SK-N-SH treated with all-trans-retinoic acid at 6 μM for 48 hours (cell line): ENCODE measurements at regions not wholly inside any gene's neighbourhood (a gene's known extent, or its start where the extent isn't known, plus 50 kb on each side); places are given as distances from the start of the nearest gene placed in this dataset.

Source experiments
- ATAC-seq: fragments of 200-7000 bp; cut with Tn5 transposase; 3 replicates; pipeline ENCODE4 v1.9.1; 2020; ENCODE audit warnings: mild to moderate bottlenecking, moderate library complexity
- ARNTL ChIP-seq: fragments of 450-650 bp; formaldehyde crosslinking; IDR thresholded peaks from 2 replicates; pipeline ENCODE4 v1.5.0; 2020; ENCODE audit warnings: low read depth, mild to moderate bottlenecking, moderate library complexity, borderline replicate concordance
- BACH2 ChIP-seq: fragments of 250-450 bp; sonication (Bioruptor Pico); IDR thresholded peaks from 2 replicates; pipeline ENCODE4 v1.9.0; 2021; ENCODE audit warnings: mild to moderate bottlenecking, borderline replicate concordance
- CSDC2 ChIP-seq: fragments of 250-450 bp; sonication (Bioruptor Pico); IDR thresholded peaks from 2 replicates; pipeline ENCODE4 v1.5.0; 2020; ENCODE audit warnings: mild to moderate bottlenecking, moderate library complexity
- ESRRG ChIP-seq: fragments of 250-450 bp; sonication (Bioruptor Pico); IDR thresholded peaks from 2 replicates; pipeline ENCODE4 v1.6.1; 2021; ENCODE audit warnings: mild to moderate bottlenecking
- GLIS3 ChIP-seq: fragments of 250-450 bp; sonication (Bioruptor Pico); IDR thresholded peaks from 2 replicates; pipeline ENCODE4 v1.5.0; 2020; ENCODE audit warnings: mild to moderate bottlenecking, moderate library complexity
- ISL1 ChIP-seq: fragments of 250-450 bp; sonication (Bioruptor Pico); IDR thresholded peaks from 2 replicates; pipeline ENCODE4 v2.1.2; 2022; ENCODE audit warnings: mild to moderate bottlenecking, moderate library complexity
- PATZ1 ChIP-seq: fragments of 250-450 bp; sonication (Bioruptor Pico); IDR thresholded peaks from 2 replicates; pipeline ENCODE4 v1.8.0; 2020; ENCODE audit warnings: mild to moderate bottlenecking, moderate library complexity, borderline replicate concordance
- POU6F1 ChIP-seq: fragments of 250-450 bp; sonication (Bioruptor Pico); IDR thresholded peaks from 2 replicates; pipeline ENCODE4 v1.8.0; 2021; ENCODE audit warnings: low read depth, mild to moderate bottlenecking, moderate library complexity, borderline replicate concordance
- PPARA ChIP-seq: fragments of 250-450 bp; sonication (Bioruptor Pico); IDR thresholded peaks from 2 replicates; pipeline ENCODE4 v1.5.0; 2020; ENCODE audit warnings: mild to moderate bottlenecking, borderline replicate concordance
- RARB ChIP-seq: fragments of 250-450 bp; sonication (Bioruptor Pico); IDR thresholded peaks from 2 replicates; pipeline ENCODE4 v1.8.0; 2021; ENCODE audit warnings: mild to moderate bottlenecking, moderate library complexity
- SNAI2 ChIP-seq: fragments of 250-450 bp; sonication (Bioruptor Pico); IDR thresholded peaks from 2 replicates; pipeline ENCODE4 v1.5.0; 2020; ENCODE audit warnings: mild to moderate bottlenecking, moderate library complexity
- TOX ChIP-seq: fragments of 250-450 bp; sonication (Bioruptor Pico); IDR thresholded peaks from 2 replicates; pipeline ENCODE4 v1.8.0; 2021; ENCODE audit warnings: mild to moderate bottlenecking, moderate library complexity, borderline replicate concordance
- TSHZ2 ChIP-seq: fragments of 250-450 bp; sonication (Bioruptor Pico); IDR thresholded peaks from 2 replicates; pipeline ENCODE4 v1.5.0; 2020; ENCODE audit warnings: mild to moderate bottlenecking, moderate library complexity
- ZC3H10 ChIP-seq: fragments of 250-450 bp; sonication (Bioruptor Pico); IDR thresholded peaks from 2 replicates; pipeline ENCODE4 v1.5.1; 2021; ENCODE audit warnings: mild to moderate bottlenecking, moderate library complexity
- ZFP3 ChIP-seq: fragments of 250-450 bp; sonication (Bioruptor Pico); IDR thresholded peaks from 2 replicates; pipeline ENCODE4 v1.5.0; 2020; ENCODE audit warnings: mild to moderate bottlenecking, moderate library complexity
- ZFP30 ChIP-seq: fragments of 450-650 bp; formaldehyde crosslinking; IDR thresholded peaks from 2 replicates; pipeline ENCODE4 v1.5.0; 2022; ENCODE audit warnings: mild to moderate bottlenecking, moderate library complexity
- ZNF565 ChIP-seq: fragments of 450-650 bp; formaldehyde crosslinking; conservative IDR thresholded peaks from 2 replicates; pipeline ENCODE4 v1.5.0; 2020; ENCODE audit warnings: low read depth, mild to moderate bottlenecking, moderate library complexity
- ZNF8 ChIP-seq: fragments of 450-650 bp; formaldehyde crosslinking; IDR thresholded peaks from 2 replicates; pipeline ENCODE4 v1.5.0; 2020; ENCODE audit warnings: mild to moderate bottlenecking, moderate library complexity

GRCh38 chr14:51457843-51458562 is 193.7 kb upstream of the FRMD6 start:
- ATAC-seq = no peak
- TF ChIP-seq RARB = no peak
- TF ChIP-seq ISL1 (CRISPR knock-in tag) = peak; percentile 44

- no peak for TF ChIP-seq PPARA
- TF ChIP-seq ESRRG (CRISPR knock-in tag) = no peak
- no peak for TF ChIP-seq BACH2 (CRISPR knock-in tag)
- TF ChIP-seq CSDC2 (CRISPR knock-in tag) = no peak
- no peak for TF ChIP-seq ZNF8 (CRISPR knock-in tag)
- TF ChIP-seq ZFP3 (CRISPR knock-in tag) = no peak
- no peak for TF ChIP-seq ZNF565
- ATAC-seq = no peak; the same call in 2 of the 3 replicates
Observed at GRCh38 chr14:51458563-51458955, 193.2 kb upstream of the FRMD6 start.

GRCh38 chr14:51460011-51460410 is 191.7 kb upstream of the FRMD6 start:
- TF ChIP-seq SNAI2 (CRISPR knock-in tag) (no peak), ESRRG (CRISPR knock-in tag) (no peak), TSHZ2 (CRISPR knock-in tag) (no peak), RARB (no peak), PATZ1 (no peak), ZC3H10 (no peak), TOX (CRISPR knock-in tag) (no peak), ZFP30 (CRISPR knock-in tag) (no peak)
- no peak for ATAC-seq

- no peak for ATAC-seq
- no peak for TF ChIP-seq PATZ1
- no peak for TF ChIP-seq RARB
- TF ChIP-seq TOX (CRISPR knock-in tag) = no peak
- no peak for TF ChIP-seq GLIS3
- no peak for TF ChIP-seq POU6F1 (CRISPR knock-in tag)
- no peak for TF ChIP-seq ZFP30 (CRISPR knock-in tag)
Observed at GRCh38 chr14:51462182-51462581, 189.5 kb upstream of the FRMD6 start.

- ATAC-seq = no peak
- no peak for TF ChIP-seq PATZ1
- no peak for TF ChIP-seq ZFP3 (CRISPR knock-in tag)
- no peak for TF ChIP-seq TSHZ2 (CRISPR knock-in tag)
- TF ChIP-seq POU6F1 (CRISPR knock-in tag) = no peak
- no peak for TF ChIP-seq ARNTL (CRISPR knock-in tag)
- no peak for TF ChIP-seq PPARA
Observed at GRCh38 chr14:51462706-51463105, 189.0 kb upstream of the FRMD6 start.
